ENCODE measurements at regions not wholly inside any gene's neighbourhood (a gene's known extent, or its start where the extent isn't known, plus 50 kb on each side); places are given as distances from the start of the nearest gene placed in this dataset.

- DNase-seq (ENCODE audit: low spot score), result no peak
Observed at GRCh38 chr6:84416043-84416657, 188.7 kb upstream of the CEP162 start.

GRCh38 chr6:84415517-84415916, 188.1 kb upstream of the CEP162 start:
- DNase-seq (ENCODE audit: low spot score), result no peak

GRCh38 chr6:84415068-84415467, 187.6 kb upstream of the CEP162 start:
- no peak for DNase-seq (ENCODE audit: low spot score)

GRCh38 chr6:84414531-84414930, 187.1 kb upstream of the CEP162 start:
- DNase-seq (ENCODE audit: low spot score), result no peak

GRCh38 chr6:84411060-84411629, 183.7 kb upstream of the CEP162 start:
- no peak for DNase-seq (ENCODE audit: low spot score)

GRCh38 chr6:84409911-84410310, 182.5 kb upstream of the CEP162 start:
- DNase-seq (ENCODE audit: low spot score), result no peak

- no peak for DNase-seq (ENCODE audit: low spot score)
Observed at GRCh38 chr6:84408028-84408427, 180.6 kb upstream of the CEP162 start.

GRCh38 chr6:84403545-84403944, 176.1 kb upstream of the CEP162 start:
- no peak for DNase-seq (ENCODE audit: low spot score)

GRCh38 chr6:84399003-84399402, 171.6 kb upstream of the CEP162 start:
- DNase-seq (ENCODE audit: low spot score), result no peak

GRCh38 chr6:84392261-84392660, 164.8 kb upstream of the CEP162 start:
- DNase-seq (ENCODE audit: low spot score), result no peak

GRCh38 chr6:84390851-84391250, 163.4 kb upstream of the CEP162 start:
- no peak for DNase-seq (ENCODE audit: low spot score)

GRCh38 chr6:84390334-84390733, 162.9 kb upstream of the CEP162 start:
- no peak for DNase-seq (ENCODE audit: low spot score)

GRCh38 chr6:84379142-84379541, 151.7 kb upstream of the CEP162 start:
- no peak for DNase-seq (ENCODE audit: low spot score)

- no peak for DNase-seq (ENCODE audit: low spot score)
Observed at GRCh38 chr6:84372290-84372689, 144.8 kb upstream of the CEP162 start.

- DNase-seq (ENCODE audit: low spot score), result no peak
Observed at GRCh38 chr6:84371681-84372080, 144.2 kb upstream of the CEP162 start.

- no peak for DNase-seq (ENCODE audit: low spot score)
Observed at GRCh38 chr6:84362193-84362821, 134.9 kb upstream of the CEP162 start.

- no peak for DNase-seq (ENCODE audit: low spot score)
Observed at GRCh38 chr6:84361372-84362192, 134.1 kb upstream of the CEP162 start.

GRCh38 chr6:84360039-84360438, 132.6 kb upstream of the CEP162 start:
- DNase-seq (ENCODE audit: low spot score), result no peak

- DNase-seq (ENCODE audit: low spot score), result no peak
Observed at GRCh38 chr6:84358581-84358980, 131.1 kb upstream of the CEP162 start.

GRCh38 chr6:84357631-84358030, 130.2 kb upstream of the CEP162 start:
- DNase-seq (ENCODE audit: low spot score), result no peak

- DNase-seq (ENCODE audit: low spot score), result no peak
Observed at GRCh38 chr6:84356907-84357306, 129.5 kb upstream of the CEP162 start.

- no peak for DNase-seq (ENCODE audit: low spot score)
Observed at GRCh38 chr6:84353459-84354423, 126.3 kb upstream of the CEP162 start.
